BLaER1 (cell line): ENCODE measurements at regions not wholly inside any gene's neighbourhood (a gene's known extent, or its start where the extent isn't known, plus 50 kb on each side); places are given as distances from the start of the nearest gene placed in this dataset.

Experiments used
- H3K27ac ChIP-seq: shearing (Covaris generic); formaldehyde crosslinking; 2 replicates; pipeline ENCODE4 v1.8.1; 2022
- H3K27me3 ChIP-seq: shearing (Covaris generic); formaldehyde crosslinking; 2 replicates; pipeline ENCODE4 v1.8.1; 2022
- H3K36me3 ChIP-seq: shearing (Covaris generic); formaldehyde crosslinking; 2 replicates; pipeline ENCODE4 v1.8.1; 2022
- H3K4me1 ChIP-seq: shearing (Covaris generic); formaldehyde crosslinking; 2 replicates; pipeline ENCODE4 v1.8.1; 2022
- H3K4me2 ChIP-seq: shearing (Covaris generic); formaldehyde crosslinking; 2 replicates; pipeline ENCODE4 v1.8.1; 2022
- H3K4me3 ChIP-seq: shearing (Covaris generic); formaldehyde crosslinking; 2 replicates; pipeline ENCODE4 v1.8.1; 2022
- H3K9ac ChIP-seq: shearing (Covaris generic); formaldehyde crosslinking; 2 replicates; pipeline ENCODE4 v1.8.1; 2022
- H3K9me3 ChIP-seq: shearing (Covaris generic); formaldehyde crosslinking; 2 replicates; pipeline ENCODE4 v1.8.1; 2022
- H4K20me1 ChIP-seq: shearing (Covaris generic); formaldehyde crosslinking; 2 replicates; pipeline ENCODE4 v1.8.1; 2022
- Cebpa-rat ChIP-seq: shearing (Covaris generic); IDR thresholded peaks from 2 replicates; pipeline ENCODE4 v1.8.1; 2022

DNA sequence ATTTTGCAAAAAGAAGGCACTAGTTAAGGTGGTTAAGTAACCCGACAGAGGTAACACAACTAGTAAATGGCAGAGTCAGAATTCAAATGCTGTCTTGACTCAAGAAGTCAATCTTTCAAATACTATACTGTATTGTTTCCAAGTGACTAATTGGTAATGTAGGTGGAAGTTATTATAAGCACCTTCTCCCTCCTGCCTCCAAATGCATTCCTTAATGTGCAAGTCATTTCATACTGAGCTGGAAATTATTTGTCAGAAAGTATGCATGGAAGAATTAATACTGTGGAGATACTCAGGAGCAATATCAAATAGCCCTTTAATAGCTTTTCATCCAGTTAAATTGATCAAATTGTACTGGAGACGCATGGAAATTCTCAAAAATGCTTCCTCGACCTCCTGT lies 579.1 kb downstream of the DOK5 start:
- H4K20me1 ChIP-seq: no peaks in the 10 kb centered on the region
- H3K36me3 ChIP-seq: no peaks in the 10 kb centered on the region
- H3K4me1 ChIP-seq: no peaks in the 10 kb centered on the region
- H3K9me3 ChIP-seq: no peaks in the 10 kb centered on the region
- no peak overlapping the region for H3K4me2 ChIP-seq
- no peak overlapping the region for H3K27ac ChIP-seq
- no peak for TF ChIP-seq Cebpa-rat
- no peak overlapping the region for H3K4me3 ChIP-seq
- H3K27me3 ChIP-seq: no peaks in the 10 kb centered on the region
- H3K9ac ChIP-seq: no peak overlapping the region

DNA sequence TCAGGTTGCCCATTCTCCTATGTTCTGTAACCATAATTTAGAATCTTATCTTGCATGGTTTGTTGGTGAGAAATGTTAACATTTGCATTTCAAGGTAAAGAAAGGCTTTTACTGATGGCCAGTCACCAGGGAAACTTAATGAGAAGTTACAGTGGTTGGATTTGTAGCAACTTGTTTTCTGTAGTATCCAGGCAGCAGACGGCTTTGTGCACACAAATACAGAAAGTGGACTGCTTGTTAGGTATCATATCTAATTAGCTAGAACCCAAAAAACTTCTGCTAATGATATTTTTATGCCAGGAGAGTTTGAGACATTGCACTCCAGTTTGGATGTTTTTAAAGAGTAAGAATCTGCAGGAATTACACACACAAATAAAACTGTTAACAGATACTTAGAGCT lies 578.0 kb downstream of the DOK5 start:
- Histone ChIP-seq H3K36me3 (no peaks in the 10 kb centered on the region), H3K4me2 (no peak overlapping the region), H4K20me1 (no peaks in the 10 kb centered on the region), H3K9ac (no peak overlapping the region), H3K27me3 (no peaks in the 10 kb centered on the region), H3K4me1 (no peaks in the 10 kb centered on the region), H3K4me3 (no peak overlapping the region), H3K27ac (no peak overlapping the region), H3K9me3 (no peaks in the 10 kb centered on the region)
- no peak for TF ChIP-seq Cebpa-rat

DNA sequence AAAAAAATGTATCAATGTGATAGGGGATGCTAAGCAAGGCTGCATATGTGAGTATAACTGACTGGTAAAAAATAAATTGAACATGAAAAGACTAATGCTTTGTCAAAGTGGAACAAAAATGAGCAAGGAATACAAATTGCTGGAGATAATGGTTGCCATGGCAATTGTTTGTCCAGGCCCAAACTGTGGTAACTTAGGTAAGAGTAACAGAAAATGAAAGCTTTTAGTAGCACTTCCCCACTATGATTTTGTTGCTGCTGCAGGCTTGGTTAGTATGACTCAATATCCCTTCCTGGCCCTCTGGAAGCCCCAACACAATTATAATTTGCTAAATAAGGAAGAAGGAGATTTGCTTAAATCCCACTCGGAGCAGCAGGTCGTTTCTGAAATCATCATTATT lies 577.1 kb downstream of the DOK5 start:
- H3K9ac ChIP-seq: no peak overlapping the region
- no peaks in the 10 kb centered on the region for H3K9me3 ChIP-seq
- H3K27ac ChIP-seq: no peak overlapping the region
- TF ChIP-seq Cebpa-rat: no peak
- no peaks in the 10 kb centered on the region for H3K4me1 ChIP-seq
- H3K36me3 ChIP-seq: no peaks in the 10 kb centered on the region
- no peaks in the 10 kb centered on the region for H3K27me3 ChIP-seq
- H3K4me2 ChIP-seq: no peak overlapping the region
- no peak overlapping the region for H3K4me3 ChIP-seq
- no peaks in the 10 kb centered on the region for H4K20me1 ChIP-seq

DNA sequence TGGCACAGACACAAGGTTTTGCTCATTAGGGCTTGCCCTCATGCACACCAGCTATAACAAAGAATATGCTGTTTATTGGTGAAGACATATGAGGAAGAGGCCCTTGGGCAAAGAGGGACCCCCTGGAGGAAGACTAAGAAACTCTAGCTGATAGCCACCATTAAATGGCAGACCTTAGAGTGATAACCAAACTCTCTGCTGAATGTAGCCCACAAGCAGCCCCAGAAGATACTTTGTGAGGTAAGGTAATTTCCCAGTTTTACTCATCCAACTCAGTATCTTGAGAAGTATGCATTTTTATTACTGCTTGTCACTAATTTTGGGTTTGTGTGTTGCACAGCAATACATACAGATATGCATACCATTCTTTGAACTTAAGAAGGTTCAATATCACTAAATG lies 563.3 kb downstream of the DOK5 start:
- no peak overlapping the region for H3K4me3 ChIP-seq
- H3K27me3 ChIP-seq: no peaks in the 10 kb centered on the region
- H3K9ac ChIP-seq: no peak overlapping the region
- H3K9me3 ChIP-seq: no peaks in the 10 kb centered on the region
- TF ChIP-seq Cebpa-rat: no peak
- H3K36me3 ChIP-seq: no peaks in the 10 kb centered on the region
- H4K20me1 ChIP-seq: no peaks in the 10 kb centered on the region
- H3K4me2 ChIP-seq: no peak overlapping the region
- H3K27ac ChIP-seq: no peak overlapping the region
- no peaks in the 10 kb centered on the region for H3K4me1 ChIP-seq

DNA sequence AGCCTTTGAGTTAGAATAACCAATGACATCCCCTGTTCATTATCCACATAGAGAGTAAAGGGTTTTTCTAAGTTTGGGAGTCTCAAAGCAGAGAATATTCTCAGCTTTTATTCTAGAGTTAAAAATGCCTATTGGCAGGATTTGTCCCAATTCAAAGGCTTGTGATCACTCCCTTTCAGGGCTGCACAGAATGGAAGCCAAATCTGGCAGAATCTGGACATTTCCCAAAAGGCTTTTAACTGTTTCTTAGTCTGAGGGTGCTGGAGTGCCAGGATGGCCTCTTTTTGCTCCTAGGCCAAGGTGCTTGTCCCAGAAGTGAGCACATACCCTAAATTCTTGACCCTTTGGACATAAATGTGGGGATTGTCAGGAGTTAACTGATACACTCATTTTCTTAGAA lies 556.6 kb downstream of the DOK5 start:
- Histone ChIP-seq H3K27me3 (no peaks in the 10 kb centered on the region), H3K9ac (no peak overlapping the region), H3K4me1 (no peaks in the 10 kb centered on the region), H3K27ac (no peak overlapping the region), H3K4me3 (no peak overlapping the region), H3K9me3 (no peaks in the 10 kb centered on the region), H4K20me1 (no peaks in the 10 kb centered on the region), H3K36me3 (no peaks in the 10 kb centered on the region), H3K4me2 (no peak overlapping the region)
- TF ChIP-seq Cebpa-rat: no peak

DNA sequence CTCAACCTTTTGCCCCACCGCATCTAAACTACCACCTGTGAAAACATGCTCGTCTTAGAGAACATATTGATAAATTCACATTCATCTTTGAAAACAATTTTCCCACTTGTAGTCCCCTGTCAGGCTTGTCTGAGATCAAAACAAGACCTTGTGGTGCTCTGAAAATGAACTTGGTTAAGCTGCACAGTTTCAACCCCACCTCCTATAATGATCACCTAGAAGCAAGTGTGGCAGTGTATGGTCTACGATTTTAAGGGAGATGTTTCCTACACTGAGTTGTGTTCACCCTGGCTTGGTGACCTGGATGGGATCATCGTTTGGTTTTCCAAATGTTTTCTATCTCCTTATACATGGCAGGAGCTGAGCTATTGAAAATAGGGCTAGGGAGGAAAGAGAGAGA lies 539.4 kb downstream of the DOK5 start:
- Histone ChIP-seq H3K9me3 (no peaks in the 10 kb centered on the region), H3K9ac (no peak overlapping the region), H3K4me2 (no peak overlapping the region), H3K4me3 (no peak overlapping the region), H3K4me1 (no peaks in the 10 kb centered on the region), H4K20me1 (no peaks in the 10 kb centered on the region), H3K36me3 (no peaks in the 10 kb centered on the region), H3K27me3 (no peaks in the 10 kb centered on the region), H3K27ac (no peak overlapping the region)
- TF ChIP-seq Cebpa-rat: no peak

DNA sequence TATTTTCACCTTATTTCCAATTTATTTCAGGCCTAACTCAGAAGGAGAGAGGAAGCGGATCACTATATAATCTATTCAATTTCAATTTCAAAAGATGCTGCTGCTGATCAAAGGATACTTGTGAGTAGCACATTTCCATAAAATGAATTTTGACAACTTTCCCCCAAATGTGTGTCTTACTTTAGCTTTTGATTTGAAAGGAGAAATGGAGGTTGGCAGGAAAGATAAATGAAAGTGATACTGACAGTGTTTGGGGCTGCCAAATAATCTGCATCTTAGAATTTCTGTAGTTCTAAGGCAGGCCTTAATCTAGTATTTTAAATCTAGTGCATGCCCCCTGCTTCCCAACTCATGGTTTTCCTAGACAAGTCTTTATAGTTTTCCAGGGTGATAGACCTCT lies 535.4 kb downstream of the DOK5 start:
- no peak overlapping the region for H3K27ac ChIP-seq
- H3K9me3 ChIP-seq: no peaks in the 10 kb centered on the region
- no peak overlapping the region for H3K9ac ChIP-seq
- no peaks in the 10 kb centered on the region for H3K4me1 ChIP-seq
- H3K4me3 ChIP-seq: no peak overlapping the region
- H3K36me3 ChIP-seq: no peaks in the 10 kb centered on the region
- H3K4me2 ChIP-seq: no peak overlapping the region
- H3K27me3 ChIP-seq: no peaks in the 10 kb centered on the region
- H4K20me1 ChIP-seq: no peaks in the 10 kb centered on the region
- TF ChIP-seq Cebpa-rat: no peak

DNA sequence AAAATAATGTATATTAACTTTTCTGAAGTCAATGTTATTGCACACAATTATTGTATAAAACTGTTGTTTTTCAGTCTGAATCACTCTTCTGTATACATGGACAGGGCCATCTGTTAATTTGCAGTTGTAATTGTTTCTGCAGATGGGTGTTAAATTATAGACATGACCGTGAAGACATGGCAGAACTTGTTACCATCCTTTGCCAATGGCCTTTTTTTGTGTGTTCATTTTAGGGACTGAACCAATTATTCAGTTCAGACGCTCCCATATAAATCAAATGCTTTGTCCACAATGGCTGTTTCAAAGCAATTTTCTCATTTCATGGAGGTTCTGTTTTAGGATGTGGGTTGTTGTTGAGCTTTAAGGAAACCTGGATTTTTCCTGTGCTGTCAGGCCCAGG lies 533.7 kb downstream of the DOK5 start:
- no peak overlapping the region for H3K9ac ChIP-seq
- no peak overlapping the region for H3K4me3 ChIP-seq
- no peak overlapping the region for H3K27ac ChIP-seq
- no peaks in the 10 kb centered on the region for H3K4me1 ChIP-seq
- TF ChIP-seq Cebpa-rat: no peak
- H3K4me2 ChIP-seq: no peak overlapping the region
- no peaks in the 10 kb centered on the region for H3K9me3 ChIP-seq
- no peaks in the 10 kb centered on the region for H3K27me3 ChIP-seq
- no peaks in the 10 kb centered on the region for H4K20me1 ChIP-seq
- no peaks in the 10 kb centered on the region for H3K36me3 ChIP-seq

DNA sequence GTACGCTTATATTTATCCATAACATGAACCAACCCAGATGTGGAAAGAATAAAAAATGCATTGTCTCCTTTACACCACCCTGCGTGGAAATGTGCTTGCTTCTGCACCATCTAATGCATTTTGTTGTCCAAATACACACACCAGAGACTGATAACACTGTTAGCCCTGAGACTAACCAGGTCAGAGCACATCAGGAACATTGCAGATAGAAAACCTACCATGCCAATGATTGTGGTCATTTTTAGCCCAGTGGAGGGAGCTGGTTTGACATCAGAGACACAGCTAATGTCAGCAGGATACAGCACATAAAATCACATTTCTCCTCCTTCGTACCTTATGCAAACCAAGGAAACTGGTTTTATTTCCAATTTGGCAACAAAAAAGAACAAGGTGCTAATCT lies 528.7 kb downstream of the DOK5 start:
- no peak overlapping the region for H3K9ac ChIP-seq
- no peaks in the 10 kb centered on the region for H3K9me3 ChIP-seq
- no peak for TF ChIP-seq Cebpa-rat
- H3K27me3 ChIP-seq: no peaks in the 10 kb centered on the region
- no peak overlapping the region for H3K4me2 ChIP-seq
- H3K4me1 ChIP-seq: no peaks in the 10 kb centered on the region
- no peak overlapping the region for H3K4me3 ChIP-seq
- H3K36me3 ChIP-seq: no peaks in the 10 kb centered on the region
- H3K27ac ChIP-seq: no peak overlapping the region
- no peaks in the 10 kb centered on the region for H4K20me1 ChIP-seq

DNA sequence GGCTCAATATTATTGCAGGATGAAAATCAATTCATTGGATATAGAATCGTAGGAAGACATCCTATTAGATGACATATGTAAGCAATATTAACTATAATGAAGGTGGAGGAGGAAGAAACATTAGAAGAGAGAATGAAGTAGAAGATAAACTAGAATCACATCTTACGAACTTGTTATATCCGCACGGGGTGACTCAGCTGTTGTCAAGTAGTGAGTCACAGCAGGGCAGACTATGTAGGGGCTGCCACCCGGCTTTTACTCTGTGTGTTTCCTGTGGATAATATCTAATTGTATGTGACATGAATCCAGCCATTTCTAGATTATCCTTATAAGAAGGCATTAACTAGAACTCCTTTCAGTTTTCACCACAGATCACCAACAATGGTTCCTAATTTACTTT lies 520.2 kb downstream of the DOK5 start:
- no peak for TF ChIP-seq Cebpa-rat
- H3K4me1 ChIP-seq: no peaks in the 10 kb centered on the region
- no peaks in the 10 kb centered on the region for H4K20me1 ChIP-seq
- no peaks in the 10 kb centered on the region for H3K36me3 ChIP-seq
- no peaks in the 10 kb centered on the region for H3K27me3 ChIP-seq
- H3K4me2 ChIP-seq: no peak overlapping the region
- H3K4me3 ChIP-seq: no peak overlapping the region
- H3K27ac ChIP-seq: no peak overlapping the region
- no peaks in the 10 kb centered on the region for H3K9me3 ChIP-seq
- H3K9ac ChIP-seq: no peak overlapping the region

DNA sequence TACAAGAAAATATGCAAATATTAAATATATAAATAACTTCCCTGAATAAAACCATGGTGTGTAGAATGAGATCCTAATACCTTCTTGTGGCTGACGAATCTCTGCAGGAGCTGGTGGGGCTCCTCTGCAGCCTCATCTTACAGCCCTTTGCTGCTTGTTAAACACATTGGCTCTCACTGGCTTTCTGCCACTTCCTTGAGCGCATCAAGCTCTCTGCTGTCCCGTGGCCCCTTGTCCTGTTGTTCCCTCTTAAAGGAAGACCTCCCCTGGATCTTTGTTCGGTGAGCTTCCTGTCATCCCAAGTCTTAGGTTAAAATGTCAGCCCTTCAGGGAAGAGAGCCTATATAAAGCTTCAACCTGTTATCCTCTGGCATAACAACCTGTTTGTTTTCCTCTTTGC lies 519.6 kb downstream of the DOK5 start:
- no peaks in the 10 kb centered on the region for H3K36me3 ChIP-seq
- H4K20me1 ChIP-seq: no peaks in the 10 kb centered on the region
- no peak overlapping the region for H3K9ac ChIP-seq
- no peak overlapping the region for H3K4me2 ChIP-seq
- H3K4me1 ChIP-seq: no peaks in the 10 kb centered on the region
- no peak overlapping the region for H3K4me3 ChIP-seq
- no peaks in the 10 kb centered on the region for H3K27me3 ChIP-seq
- TF ChIP-seq Cebpa-rat: no peak
- no peaks in the 10 kb centered on the region for H3K9me3 ChIP-seq
- H3K27ac ChIP-seq: no peak overlapping the region
